ENCODE measurements at regions not wholly inside any gene's neighbourhood (a gene's known extent, or its start where the extent isn't known, plus 50 kb on each side); places are given as distances from the start of the nearest gene placed in this dataset.

DNA sequence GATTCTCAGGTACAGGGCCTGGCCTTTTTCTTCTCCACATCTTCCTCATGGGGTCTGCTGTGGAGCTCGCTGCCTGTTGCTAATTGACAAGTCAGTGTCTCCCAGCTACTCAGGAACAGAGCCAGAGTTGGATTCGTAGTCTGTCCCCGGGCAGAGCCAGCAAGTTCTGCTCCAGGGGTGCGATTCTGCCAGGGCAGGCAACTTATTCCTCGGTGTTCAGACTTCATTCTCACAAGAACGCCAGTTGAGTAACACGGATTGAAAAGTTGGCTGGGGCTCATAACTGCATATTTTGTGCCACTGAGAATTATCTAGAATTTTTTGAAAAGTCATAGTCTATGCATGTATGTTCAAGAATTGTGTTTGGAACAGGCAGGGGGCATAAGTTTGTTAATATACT, 336.7 kb upstream of the NPVF start:
- TF ChIP-seq, protein P1, sequence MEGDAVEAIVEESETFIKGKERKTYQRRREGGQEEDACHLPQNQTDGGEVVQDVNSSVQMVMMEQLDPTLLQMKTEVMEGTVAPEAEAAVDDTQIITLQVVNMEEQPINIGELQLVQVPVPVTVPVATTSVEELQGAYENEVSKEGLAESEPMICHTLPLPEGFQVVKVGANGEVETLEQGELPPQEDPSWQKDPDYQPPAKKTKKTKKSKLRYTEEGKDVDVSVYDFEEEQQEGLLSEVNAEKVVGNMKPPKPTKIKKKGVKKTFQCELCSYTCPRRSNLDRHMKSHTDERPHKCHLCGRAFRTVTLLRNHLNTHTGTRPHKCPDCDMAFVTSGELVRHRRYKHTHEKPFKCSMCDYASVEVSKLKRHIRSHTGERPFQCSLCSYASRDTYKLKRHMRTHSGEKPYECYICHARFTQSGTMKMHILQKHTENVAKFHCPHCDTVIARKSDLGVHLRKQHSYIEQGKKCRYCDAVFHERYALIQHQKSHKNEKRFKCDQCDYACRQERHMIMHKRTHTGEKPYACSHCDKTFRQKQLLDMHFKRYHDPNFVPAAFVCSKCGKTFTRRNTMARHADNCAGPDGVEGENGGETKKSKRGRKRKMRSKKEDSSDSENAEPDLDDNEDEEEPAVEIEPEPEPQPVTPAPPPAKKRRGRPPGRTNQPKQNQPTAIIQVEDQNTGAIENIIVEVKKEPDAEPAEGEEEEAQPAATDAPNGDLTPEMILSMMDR (IDR thresholded peaks at IDR 0.05; ENCODE audit: borderline replicate concordance, control extremely low read depth, extremely low read depth, insufficient read depth, missing control alignments): no peak
- no peak for DNase-seq (ENCODE audit: low spot score)
- in situ Hi-C loops (cut with MboI; ENCODE audit: low sequenced_read_pairs, unreplicated experiment): loop anchor here (10.0 kb wide), 1 partner anchor 300 kb away; no protein-coding TSS in a partner anchor

DNA sequence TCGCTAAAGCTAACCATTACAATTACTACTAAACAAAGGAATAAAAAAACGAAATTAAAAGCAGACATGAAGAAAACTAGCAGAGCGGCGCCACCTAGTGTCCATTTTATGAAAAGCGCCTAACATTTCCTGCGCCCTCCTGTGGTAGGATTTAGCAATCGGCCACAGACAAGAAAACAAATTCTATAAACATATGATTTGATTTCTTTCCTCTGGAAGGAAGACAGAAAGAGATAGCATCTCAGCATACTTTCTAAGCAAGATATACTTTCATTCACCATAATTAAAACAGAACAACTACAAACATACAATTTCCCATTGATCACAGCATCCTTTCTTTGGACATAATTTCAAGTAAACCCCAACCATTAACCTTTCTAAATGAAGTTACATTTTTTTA, 337.7 kb upstream of the NPVF start:
- peak; percentile 54 for DNase-seq (ENCODE audit: low spot score)
- TF ChIP-seq, protein P1 (IDR thresholded peaks at IDR 0.05; ENCODE audit: borderline replicate concordance, control extremely low read depth, extremely low read depth, insufficient read depth, missing control alignments): peak; percentile 98
- in situ Hi-C loops (cut with MboI; ENCODE audit: low sequenced_read_pairs, unreplicated experiment): loop anchor here (10.0 kb wide), 1 partner anchor 301 kb away; no protein-coding TSS in a partner anchor

DNA sequence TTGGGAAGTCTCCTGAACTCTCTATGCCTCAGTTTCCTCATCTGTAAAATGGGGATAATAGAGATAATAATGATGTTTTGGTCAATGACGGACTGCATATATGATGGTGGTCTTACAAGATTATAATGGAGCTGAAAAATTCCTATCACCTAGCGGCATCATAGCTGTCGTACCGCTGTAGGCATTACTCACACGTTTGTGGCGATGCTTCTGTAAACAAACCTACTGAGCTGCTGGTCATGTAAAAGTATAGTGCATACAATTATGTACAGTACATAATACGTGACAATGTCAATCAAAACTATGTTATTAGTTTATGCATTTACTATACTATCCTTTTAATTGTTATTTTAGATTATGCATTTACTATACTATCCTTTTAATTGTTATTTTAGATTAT, 339.1 kb upstream of the NPVF start:
- in situ Hi-C loops (cut with MboI; ENCODE audit: low sequenced_read_pairs, unreplicated experiment): loop anchor here (10.0 kb wide), 1 partner anchor 303 kb away; no protein-coding TSS in a partner anchor
- TF ChIP-seq, protein P1 (IDR thresholded peaks at IDR 0.05; ENCODE audit: borderline replicate concordance, control extremely low read depth, extremely low read depth, insufficient read depth, missing control alignments): no peak
- DNase-seq (ENCODE audit: low spot score): no peak

DNA sequence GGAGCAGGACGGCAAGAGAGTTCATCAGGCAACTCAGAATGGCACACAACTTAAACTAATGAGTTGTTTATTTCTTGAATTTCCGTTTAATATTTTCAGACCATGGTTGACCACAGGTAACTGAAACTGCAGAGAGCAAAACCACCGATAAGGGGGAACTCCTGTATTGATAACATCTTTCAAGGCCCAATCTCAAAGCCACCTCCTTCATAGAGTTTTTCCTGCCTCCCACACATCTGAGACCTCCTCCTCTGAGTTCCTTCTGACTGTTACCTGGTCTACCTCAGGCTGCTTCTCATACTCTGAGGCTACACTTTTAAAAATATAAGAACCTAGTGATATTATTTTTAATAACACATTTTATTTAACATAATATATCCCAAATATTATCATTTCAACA, 341.5 kb upstream of the NPVF start:
- TF ChIP-seq, protein P1 (IDR thresholded peaks at IDR 0.05; ENCODE audit: borderline replicate concordance, control extremely low read depth, extremely low read depth, insufficient read depth, missing control alignments): no peak
- no peak for DNase-seq (ENCODE audit: low spot score)
- in situ Hi-C loops (cut with MboI; ENCODE audit: low sequenced_read_pairs, unreplicated experiment): loop anchor here (10.0 kb wide), 2 partner anchors 285 to 305 kb away; no protein-coding TSS in a partner anchor

DNA sequence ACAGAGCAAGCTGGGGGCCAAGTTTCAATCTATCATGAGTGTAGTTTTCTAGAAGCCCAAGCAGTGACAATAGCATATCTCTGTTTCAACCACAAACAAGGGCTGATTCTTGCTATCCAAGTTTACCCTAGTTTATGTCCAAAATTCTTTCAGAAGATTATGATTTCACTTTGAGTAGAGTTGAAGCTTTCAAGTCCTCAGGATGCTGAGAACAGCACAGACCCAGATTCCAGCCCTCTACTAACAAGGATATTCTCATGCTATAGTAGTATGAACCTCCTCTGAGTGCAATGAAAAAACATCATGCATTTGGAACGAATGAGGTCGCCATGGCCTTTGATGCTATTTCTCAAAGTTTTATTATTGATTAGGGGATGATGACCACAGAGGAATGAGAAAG, 344.1 kb upstream of the NPVF start:
- DNase-seq (ENCODE audit: low spot score): no peak
- in situ Hi-C loops (cut with MboI; ENCODE audit: low sequenced_read_pairs, unreplicated experiment): loop anchor here (10.0 kb wide), 1 partner anchor 282 kb away; no protein-coding TSS in a partner anchor
- TF ChIP-seq, protein P1 (IDR thresholded peaks at IDR 0.05; ENCODE audit: borderline replicate concordance, control extremely low read depth, extremely low read depth, insufficient read depth, missing control alignments): no peak

DNA sequence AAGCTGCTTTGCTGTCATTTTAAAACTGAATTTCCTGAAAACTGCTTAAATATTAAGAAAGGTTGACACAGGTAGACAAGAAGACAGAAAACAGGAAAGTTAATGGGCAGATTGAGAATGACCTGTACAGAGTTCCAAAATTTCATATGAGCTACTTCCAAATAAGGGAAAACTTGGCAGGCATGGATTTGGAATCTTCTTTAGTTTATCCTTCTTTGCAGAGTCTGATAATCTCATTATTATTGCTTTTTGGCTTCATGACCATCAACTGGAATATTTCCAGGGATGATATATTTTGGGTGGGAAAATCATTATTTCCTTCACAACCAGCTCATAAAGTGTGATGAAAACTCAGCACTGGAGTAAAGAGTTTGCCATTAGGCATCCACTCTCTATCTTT, 346.5 kb upstream of the NPVF start:
- TF ChIP-seq, protein P1 (IDR thresholded peaks at IDR 0.05; ENCODE audit: borderline replicate concordance, control extremely low read depth, extremely low read depth, insufficient read depth, missing control alignments): no peak
- no peak for DNase-seq (ENCODE audit: low spot score)
- in situ Hi-C loops (cut with MboI; ENCODE audit: low sequenced_read_pairs, unreplicated experiment): loop anchor here (10.0 kb wide), 1 partner anchor 280 kb away; no protein-coding TSS in a partner anchor
